IPS DF 6.9 (cell line): ENCODE measurements at regions not wholly inside any gene's neighbourhood (a gene's known extent, or its start where the extent isn't known, plus 50 kb on each side); places are given as distances from the start of the nearest gene placed in this dataset.
"Not testable (repeated sequence)": the region's sequence is repeated elsewhere in the genome, so short reads cannot be mapped to it uniquely, and the experiment has no call there.

ENCODE experiments used
- DNase-seq: peaks from one replicate; pipeline ENCODE4 v3.0.0-alpha.2; 2013; ENCODE audit warnings: low read depth, low spot score
- H3K27ac ChIP-seq: one replicate; pipeline ENCODE4 v1.5.1; 2013; ENCODE audit warnings: low read length, control low read depth
- H3K27me3 ChIP-seq: 2 replicates; pipeline ENCODE4 v1.6.1; 2013; ENCODE audit warnings: mild to moderate bottlenecking, low read length; ENCODE audit not compliant: control insufficient read depth, insufficient read depth
- H3K36me3 ChIP-seq: 2 replicates; pipeline ENCODE4 v1.6.1; 2013; ENCODE audit warnings: low read length; ENCODE audit not compliant: control insufficient read depth, insufficient read depth
- H3K4me1 ChIP-seq: 2 replicates; pipeline ENCODE4 v1.6.1; 2013; ENCODE audit warnings: low read length; ENCODE audit not compliant: control insufficient read depth, insufficient read depth
- H3K4me3 ChIP-seq: 2 replicates; pipeline ENCODE4 v1.5.1; 2013; ENCODE audit warnings: mild to moderate bottlenecking, low read length
- H3K9me3 ChIP-seq: 2 replicates; pipeline ENCODE4 v1.6.1; 2013; ENCODE audit warnings: low read length, inconsistent platforms; ENCODE audit not compliant: control insufficient read depth, insufficient read depth
- WGBS: extraction: QIAGEN DNeasy Blood & Tissue Kit; methylation state at CpG from one replicate; pipeline ENCODE4 v1.1.7; 2013; ENCODE audit warnings: mixed read lengths, missing lambda C conversion rate; ENCODE audit not compliant: insufficient read length, insufficient coverage; 5-methylcytosine and 5-hydroxymethylcytosine counted together

GRCh38 chr2:183868153-183868552 lies 730.2 kb upstream of the ZNF804A start:
- DNase-seq, result no peak
- Histone ChIP-seq H3K36me3 (no peaks in the 10 kb centered on the region), H3K9me3 (no peaks in the 10 kb centered on the region), H3K4me1 (no peaks in the 10 kb centered on the region), H3K4me3 (no peak overlapping the region), H3K27me3 (no peaks in the 10 kb centered on the region), H3K27ac (no peak overlapping the region)
- no CpG with 5 or more reads among the region's 2 CpGs for WGBS

GRCh38 chr2:183868707-183869106 lies 729.6 kb upstream of the ZNF804A start:
- H3K4me3 ChIP-seq, result no peak overlapping the region
- H3K4me1 ChIP-seq, result no peaks in the 10 kb centered on the region
- no peak for DNase-seq
- no peaks in the 10 kb centered on the region for H3K36me3 ChIP-seq
- H3K27me3 ChIP-seq, result no peaks in the 10 kb centered on the region
- H3K27ac ChIP-seq, result no peak overlapping the region
- no peaks in the 10 kb centered on the region for H3K9me3 ChIP-seq
- no CpG with 5 or more reads among the region's 1 CpG for WGBS

GRCh38 chr2:183872131-183872530 lies 726.2 kb upstream of the ZNF804A start:
- H3K27me3 ChIP-seq, result no peaks in the 10 kb centered on the region
- H3K9me3 ChIP-seq, result no peaks in the 10 kb centered on the region
- no peak overlapping the region for H3K27ac ChIP-seq
- no peaks in the 10 kb centered on the region for H3K4me1 ChIP-seq
- H3K36me3 ChIP-seq, result no peaks in the 10 kb centered on the region
- H3K4me3 ChIP-seq, result no peak overlapping the region
- DNase-seq, result no peak

GRCh38 chr2:183881978-183882377 lies 716.4 kb upstream of the ZNF804A start:
- Histone ChIP-seq H3K27ac (no peak overlapping the region), H3K4me3 (no peak overlapping the region), H3K9me3 (no peaks in the 10 kb centered on the region), H3K4me1 (no peaks in the 10 kb centered on the region), H3K27me3 (no peaks in the 10 kb centered on the region), H3K36me3 (no peaks in the 10 kb centered on the region)
- no CpG with 5 or more reads among the region's 1 CpG for WGBS
- DNase-seq, result no peak

GRCh38 chr2:183892315-183892941 lies 705.9 kb upstream of the ZNF804A start:
- WGBS, result no CpG with 5 or more reads among the region's 31 CpGs
- Histone ChIP-seq H3K4me1 (no peaks in the 10 kb centered on the region), H3K4me3 (no peak overlapping the region), H3K27ac (no peak overlapping the region), H3K36me3 (no peaks in the 10 kb centered on the region), H3K27me3 (no peaks in the 10 kb centered on the region), H3K9me3 (no peaks in the 10 kb centered on the region)
- no peak for DNase-seq

- H3K9me3 ChIP-seq, result no peaks in the 10 kb centered on the region
- H3K27me3 ChIP-seq, result no peaks in the 10 kb centered on the region
- DNase-seq, result no peak
- H3K27ac ChIP-seq, result no peak overlapping the region
- H3K4me1 ChIP-seq, result no peaks in the 10 kb centered on the region
- H3K4me3 ChIP-seq, result no peak overlapping the region
- WGBS, result 100% methylated on average over 1 of the region's 1 CpG
- H3K36me3 ChIP-seq, result no peaks in the 10 kb centered on the region
These were observed 699.7 kb upstream of the ZNF804A start for GRCh38 chr2:183898641-183899040.

- Histone ChIP-seq H3K27ac (no peak overlapping the region), H3K4me3 (no peak overlapping the region), H3K9me3 (no peaks in the 10 kb centered on the region), H3K4me1 (no peaks in the 10 kb centered on the region), H3K36me3 (no peaks in the 10 kb centered on the region), H3K27me3 (no peaks in the 10 kb centered on the region)
- DNase-seq, result no peak
These were observed 696.4 kb upstream of the ZNF804A start for GRCh38 chr2:183901931-183902330.

GRCh38 chr2:183903026-183903425 lies 695.3 kb upstream of the ZNF804A start:
- Histone ChIP-seq H3K4me1 (no peaks in the 10 kb centered on the region), H3K4me3 (no peak overlapping the region), H3K36me3 (no peaks in the 10 kb centered on the region), H3K9me3 (no peaks in the 10 kb centered on the region), H3K27ac (no peak overlapping the region), H3K27me3 (no peaks in the 10 kb centered on the region)
- DNase-seq, result no peak
- no CpG with 5 or more reads among the region's 2 CpGs for WGBS

GRCh38 chr2:183916041-183916440 lies 682.3 kb upstream of the ZNF804A start:
- no CpG with 5 or more reads among the region's 3 CpGs for WGBS

GRCh38 chr2:183919167-183919566 lies 679.2 kb upstream of the ZNF804A start:
- H3K36me3 ChIP-seq, result no peaks in the 10 kb centered on the region
- H3K9me3 ChIP-seq, result no peaks in the 10 kb centered on the region
- H3K27me3 ChIP-seq, result no peaks in the 10 kb centered on the region
- no peak overlapping the region for H3K27ac ChIP-seq
- H3K4me1 ChIP-seq, result no peaks in the 10 kb centered on the region
- no peak for DNase-seq
- WGBS, result no CpG with 5 or more reads among the region's 1 CpG
- no peak overlapping the region for H3K4me3 ChIP-seq

More at GRCh38 chr2:183916041-183916440, 682.3 kb upstream of the ZNF804A start:
- H3K27me3 ChIP-seq, H3K4me3 ChIP-seq, DNase-seq, H3K9me3 ChIP-seq, H3K36me3 ChIP-seq, H3K27ac ChIP-seq, H3K4me1 ChIP-seq: not testable (repeated sequence)

GRCh38 chr2:183919926-183920325 lies 678.4 kb upstream of the ZNF804A start:
- Histone ChIP-seq H3K4me3 (no peak overlapping the region), H3K27ac (no peak overlapping the region), H3K9me3 (no peaks in the 10 kb centered on the region), H3K4me1 (no peaks in the 10 kb centered on the region), H3K36me3 (no peaks in the 10 kb centered on the region), H3K27me3 (no peaks in the 10 kb centered on the region)
- no peak for DNase-seq
- no CpG with 5 or more reads among the region's 2 CpGs for WGBS
